H1 (cell line): ENCODE measurements at regions not wholly inside any gene's neighbourhood (a gene's known extent, or its start where the extent isn't known, plus 50 kb on each side); places are given as distances from the start of the nearest gene placed in this dataset.

Experiments used
- CTCF ChIA-PET: fragments of 300-600 bp; sonication (Branson Sonifier 250); formaldehyde crosslinking; loops from one replicate; lab custom pipeline; 2021; ENCODE audit not compliant: partially characterized antibody; lab: Charles Lee
- POLR2A ChIA-PET: fragments of 300-600 bp; sonication (Branson Sonifier 250); formaldehyde crosslinking; loops from one replicate; lab custom pipeline; 2021; ENCODE audit warnings: inconsistent platforms; ENCODE audit not compliant: partially characterized antibody; lab: Charles Lee
- DNase-seq, 2 experiments: peaks; one replicate each; pipeline versions ENCODE4 v3.0.0 to v3.0.0-alpha.2; 2010 to 2022; ENCODE audit warnings: low spot score in 2 of 2, low read depth in 1 of 2, mixed read lengths in 1 of 2
- FAIRE-seq: peaks from 2 replicates; lab custom pipeline; 2011; peaks lifted over from hg19 to GRCh38; lab: Jason Lieb, UNC
- H2AFZ ChIP-seq: 2 replicates; pipeline ENCODE4 v1.8.1; 2012; ENCODE audit warnings: low read length, inconsistent platforms
- H2AK5ac ChIP-seq: 2 replicates; pipeline ENCODE4 v1.6.1; 2013; ENCODE audit warnings: low read depth, low read length
- H2BK120ac ChIP-seq: replicated peaks from 2 replicates; pipeline ENCODE3; 2013; ENCODE audit warnings: low read depth, low read length, inconsistent platforms
- H2BK12ac ChIP-seq: 2 replicates; pipeline ENCODE4 v1.6.1; 2013; ENCODE audit warnings: low read depth, low read length
- H2BK15ac ChIP-seq: 2 replicates; pipeline ENCODE4 v1.6.1; 2013; ENCODE audit warnings: low read length
- H2BK20ac ChIP-seq: 2 replicates; pipeline ENCODE4 v1.6.1; 2013; ENCODE audit warnings: low read length
- H2BK5ac ChIP-seq: 2 replicates; pipeline ENCODE4 v1.6.1; 2013; ENCODE audit warnings: low read depth, low read length
- H3K14ac ChIP-seq: 2 replicates; pipeline ENCODE4 v1.6.1; 2013; ENCODE audit warnings: inconsistent platforms; ENCODE audit not compliant: insufficient read length
- H3K18ac ChIP-seq: 2 replicates; pipeline ENCODE4 v1.6.1; 2013; ENCODE audit warnings: low read length; ENCODE audit errors: extremely low read depth
- H3K23ac ChIP-seq: 2 replicates; pipeline ENCODE4 v1.6.1; 2013; ENCODE audit warnings: inconsistent platforms; ENCODE audit not compliant: insufficient read length
- H3K23me2 ChIP-seq: 2 replicates; pipeline ENCODE4 v1.6.1; 2013; ENCODE audit warnings: low read depth, low read length
- H3K27ac ChIP-seq: 2 replicates; pipeline ENCODE4 v1.6.1; 2011; ENCODE audit warnings: low read depth, low read length, inconsistent platforms
- H3K27me3 ChIP-seq, 4 experiments: replicated peaks in 1 of 4; 1 replicate in 1 of 4; 2 replicates in 3 of 4; pipeline versions ENCODE4 v1.6.1 to v1.8.1; 2011 to 2013; ENCODE audit warnings: low read length in 3 of 4, mild to moderate bottlenecking in 3 of 4, inconsistent platforms in 2 of 4, mixed read lengths in 2 of 4, moderate library complexity in 1 of 4; ENCODE audit not compliant: control insufficient read depth in 3 of 4, insufficient read depth in 3 of 4; ENCODE audit errors: extremely low read depth in 1 of 4
- H3K36me3 ChIP-seq, 4 experiments: 2 replicates each; pipeline versions ENCODE4 v1.6.1 to v1.8.1; 2011 to 2013; ENCODE audit warnings: mild to moderate bottlenecking in 4 of 4, low read length in 3 of 4, moderate library complexity in 2 of 4, control low read depth in 1 of 4, inconsistent platforms in 1 of 4; ENCODE audit not compliant: insufficient read depth in 4 of 4, control insufficient read depth in 2 of 4
- H3K4ac ChIP-seq: replicated peaks from 2 replicates; pipeline ENCODE3; 2013; ENCODE audit warnings: low read length, low read depth, mixed read lengths, inconsistent platforms; ENCODE audit not compliant: insufficient read length
- H3K4me1 ChIP-seq, 4 experiments: replicated peaks in 1 of 4; 1 replicate in 1 of 4; 2 replicates in 3 of 4; pipeline versions ENCODE4 v1.6.1 to v1.8.1; 2011 to 2013; ENCODE audit warnings: low read length in 3 of 4, inconsistent platforms in 2 of 4, mixed read lengths in 1 of 4; ENCODE audit not compliant: insufficient read depth in 4 of 4, control insufficient read depth in 3 of 4
- H3K4me2 ChIP-seq, 2 experiments: 2 replicates each; pipeline versions ENCODE4 v1.6.1 to v1.8.1; 2011 to 2013; ENCODE audit warnings: low read depth in 2 of 2, low read length in 2 of 2, control low read depth in 1 of 2, inconsistent platforms in 1 of 2, mild to moderate bottlenecking in 1 of 2; ENCODE audit not compliant: insufficient read depth in 1 of 2
- H3K4me3 ChIP-seq, 4 experiments: fragments of 200-600, 300-600 bp in 1 of 4; sonication (generic), shearing (Covaris generic), sonication (Bioruptor Twin) in 1 of 4; 2 replicates each; pipeline versions ENCODE4 v1.5.1 to v1.8.1; 2011 to 2016; ENCODE audit warnings: low read length in 4 of 4, low read depth in 3 of 4, control low read depth in 2 of 4, inconsistent platforms in 2 of 4, mild to moderate bottlenecking in 2 of 4, mixed read lengths in 1 of 4, moderate library complexity in 1 of 4; ENCODE audit not compliant: insufficient read depth in 2 of 4; ENCODE audit errors: extremely low read depth in 1 of 4
- H3K56ac ChIP-seq: replicated peaks from 2 replicates; pipeline ENCODE3; 2013; ENCODE audit warnings: low read depth, mild to moderate bottlenecking, mixed read lengths, low read length, inconsistent platforms; ENCODE audit not compliant: insufficient read length
- H3K79me1 ChIP-seq: 2 replicates; pipeline ENCODE4 v1.6.1; 2013; ENCODE audit warnings: low read depth, low read length, control low read depth
- H3K79me2 ChIP-seq, 2 experiments: 2 replicates each; pipeline versions ENCODE4 v1.6.1 to v1.8.1; 2012 to 2013; ENCODE audit warnings: low read length in 2 of 2, mild to moderate bottlenecking in 2 of 2, inconsistent platforms in 1 of 2; ENCODE audit not compliant: insufficient read depth in 2 of 2, control insufficient read depth in 1 of 2
- H3K9ac ChIP-seq, 4 experiments: replicated peaks in 1 of 4; 1 replicate in 1 of 4; 2 replicates in 3 of 4; pipeline versions ENCODE4 v1.6.1 to v1.8.1; 2011 to 2013; ENCODE audit warnings: low read depth in 3 of 4, low read length in 3 of 4, control low read depth in 2 of 4, mild to moderate bottlenecking in 2 of 4, moderate library complexity in 2 of 4, inconsistent platforms in 1 of 4; ENCODE audit errors: extremely low read depth in 1 of 4
- H3K9me3 ChIP-seq, 2 experiments: 2 replicates each; pipeline versions ENCODE4 v1.6.1 to v1.8.1; 2012 to 2013; ENCODE audit warnings: mild to moderate bottlenecking in 2 of 2, moderate library complexity in 2 of 2, control low read depth in 1 of 2, inconsistent platforms in 1 of 2, low read depth in 1 of 2, low read length in 1 of 2, mixed read lengths in 1 of 2; ENCODE audit not compliant: insufficient read depth in 2 of 2
- H4K20me1 ChIP-seq, 2 experiments: replicated peaks in 1 of 2; 2 replicates each; pipeline versions ENCODE3 to v1.8.1; 2011 to 2013; ENCODE audit warnings: inconsistent platforms in 2 of 2, low read length in 2 of 2, mild to moderate bottlenecking in 1 of 2; ENCODE audit not compliant: insufficient read depth in 2 of 2, control insufficient read depth in 1 of 2
- H4K5ac ChIP-seq: 2 replicates; pipeline ENCODE4 v1.6.1; 2013; ENCODE audit warnings: low read length, low read depth, mixed read lengths, inconsistent platforms; ENCODE audit not compliant: insufficient read length
- H4K8ac ChIP-seq: 2 replicates; pipeline ENCODE4 v1.8.0; 2013; ENCODE audit warnings: mild to moderate bottlenecking, moderate library complexity, low read length, inconsistent platforms; ENCODE audit not compliant: insufficient read depth; ENCODE audit errors: extremely low read depth
- H4K91ac ChIP-seq: replicated peaks from 2 replicates; pipeline ENCODE3; 2013; ENCODE audit warnings: low read length, mixed read lengths, inconsistent platforms; ENCODE audit not compliant: insufficient read length
- BCL11A ChIP-seq, 2 experiments: IDR thresholded peaks; one replicate each; pipeline ENCODE4 v1.6.1; 2011; ENCODE audit warnings: low read depth in 2 of 2, low read length in 2 of 2, mild to moderate bottlenecking in 2 of 2
- CTCF ChIP-seq, 3 experiments: IDR thresholded peaks; 1 replicate in 2 of 3; 2 replicates in 1 of 3; pipeline versions ENCODE4 v1.5.1 to v1.6.1; 2011; ENCODE audit warnings: low read length in 3 of 3, mild to moderate bottlenecking in 3 of 3, inconsistent platforms in 2 of 3, low read depth in 1 of 3, moderate library complexity in 1 of 3; ENCODE audit not compliant: insufficient read depth in 1 of 3; ENCODE audit errors: control extremely low read depth in 1 of 3
- EGR1 ChIP-seq: IDR thresholded peaks from 2 replicates; pipeline ENCODE4 v1.6.1; 2011; ENCODE audit warnings: low read depth, low read length, borderline replicate concordance
- JUND ChIP-seq: IDR thresholded peaks from 2 replicates; pipeline ENCODE4 v1.6.1; 2011; ENCODE audit warnings: mild to moderate bottlenecking, improper control_type of control experiment, low read length
- KDM1A ChIP-seq: fragments of 200-600, 300-600 bp; sonication (generic); IDR thresholded peaks from 2 replicates; pipeline ENCODE4 v1.7.1; 2016; ENCODE audit warnings: mild to moderate bottlenecking, low read length, borderline replicate concordance
- KDM4A ChIP-seq: IDR thresholded peaks from one replicate; pipeline ENCODE4 v1.7.1; 2012; ENCODE audit warnings: low read depth, mild to moderate bottlenecking, moderate library complexity, low read length, inconsistent platforms; ENCODE audit not compliant: severe bottlenecking
- SIRT6 ChIP-seq: IDR thresholded peaks from one replicate; pipeline ENCODE4 v1.7.1; 2012; ENCODE audit warnings: low read length, inconsistent platforms
- SP1 ChIP-seq: IDR thresholded peaks from 2 replicates; pipeline ENCODE4 v1.6.1; 2011; ENCODE audit warnings: low read depth, low read length
- SUZ12 ChIP-seq: fragments of 200-600 bp; sonication (generic); IDR thresholded peaks from 2 replicates; pipeline ENCODE4 v1.6.1; 2012; ENCODE audit warnings: mild to moderate bottlenecking, inconsistent platforms, low read length, moderate library complexity, mixed read lengths
- TEAD4 ChIP-seq: IDR thresholded peaks from 2 replicates; pipeline ENCODE4 v1.6.1; 2012; ENCODE audit warnings: low read depth, low read length, inconsistent platforms, mixed read lengths
- WGBS, 2 experiments: shearing (Covaris generic) in 1 of 2; methylation state at CpG; one replicate each; pipeline versions ENCODE4 v1.1.6 to v1.1.7; 2013 to 2015; ENCODE audit warnings: low lambda C conversion rate in 2 of 2, mixed read lengths in 2 of 2, inconsistent platforms in 1 of 2, low coverage in 1 of 2, missing lambda C conversion rate in 1 of 2; ENCODE audit not compliant: insufficient replicate concordance in 2 of 2, insufficient coverage in 1 of 2, insufficient read length in 1 of 2; ENCODE audit errors: extremely low coverage in 1 of 2, missing lambda C conversion rate in 1 of 2; 5-methylcytosine and 5-hydroxymethylcytosine counted together
- TF ChIP-seq, protein P1 (sequence below): IDR thresholded peaks from 2 replicates; pipeline ENCODE4 v1.6.1; 2011; ENCODE audit warnings: low read length, improper control_type of control experiment

DNA sequence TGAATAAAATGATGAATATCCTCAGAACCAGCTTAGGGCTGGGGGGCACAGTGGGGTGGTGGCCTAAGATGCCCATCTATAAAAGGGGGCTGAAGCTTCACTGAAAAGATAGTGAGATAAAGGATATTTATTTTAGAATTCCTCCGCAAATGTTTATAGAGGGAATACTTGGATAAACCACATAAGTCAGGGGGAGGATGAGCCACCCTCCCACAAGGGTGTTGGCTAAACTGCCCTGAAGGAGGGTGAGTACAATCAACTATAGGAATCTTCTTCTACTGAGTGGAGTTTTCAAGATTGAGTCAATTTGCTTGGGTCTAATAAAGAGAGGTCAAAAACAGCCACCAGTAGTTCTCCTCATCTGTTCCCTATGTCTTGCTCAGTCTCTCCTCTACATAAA, 114.5 kb upstream of the TANK start:
- H2BK120ac ChIP-seq, result no peak overlapping the region
- FAIRE-seq (no peak), DNase-seq (no peak)
- H3K4me1 ChIP-seq, result peaks cover 0 to 9% (median 5%) of the 10 kb centered on the region in 4 experiments; a peak in 3 of 7 replicates
- H3K18ac ChIP-seq, result no peak overlapping the region
- H2BK15ac ChIP-seq, result no peak overlapping the region
- H4K8ac ChIP-seq, result no peak overlapping the region
- H3K23me2 ChIP-seq, result no peaks in the 10 kb centered on the region
- 94% methylated on average over 1 of the region's 1 CpG; no CpG with 5 or more reads in 1 of the 2 experiments for WGBS, 2 experiments
- H3K79me1 ChIP-seq, result no peaks in the 10 kb centered on the region
- no peak overlapping the region for H3K27ac ChIP-seq
- ChIA-PET POLR2A (interaction anchor here (1.7 kb wide), 1 partner anchor 9 kb away, joined by 4 read pairs; no protein-coding TSS in a partner anchor), CTCF (interaction anchor here (4.2 kb wide), 1 partner anchor 18 kb away, joined by 19 read pairs; no protein-coding TSS in a partner anchor)
- H3K9me3 ChIP-seq, result no peaks in the 10 kb centered on the region
- H4K20me1 ChIP-seq, result no peaks in the 10 kb centered on the region
- H3K27me3 ChIP-seq, result no peaks in the 10 kb centered on the region
- no peak overlapping the region for H3K23ac ChIP-seq
- no peak overlapping the region for H2AFZ ChIP-seq
- no peak overlapping the region for H4K5ac ChIP-seq
- H2BK12ac ChIP-seq, result no peak overlapping the region
- no peak overlapping the region for H3K56ac ChIP-seq
- no peak overlapping the region for H2BK5ac ChIP-seq
- H3K14ac ChIP-seq, result no peak overlapping the region
- H3K79me2 ChIP-seq, result no peaks in the 10 kb centered on the region
- H3K4me2 ChIP-seq, result no peak overlapping the region
- no peak overlapping the region for H3K4ac ChIP-seq
- H2BK20ac ChIP-seq, result no peak overlapping the region
- H3K9ac ChIP-seq, result no peak overlapping the region
- H2AK5ac ChIP-seq, result no peak overlapping the region
- H3K4me3 ChIP-seq, result no peak overlapping the region
- H3K36me3 ChIP-seq, result no peaks in the 10 kb centered on the region
- H4K91ac ChIP-seq, result no peak overlapping the region
- TF ChIP-seq BCL11A (IDR thresholded peaks at IDR 0.05; ENCODE audit: low read depth in 2 of 2, low read length in 2 of 2), result no peak
- TF ChIP-seq SUZ12, result no peak
- TF ChIP-seq TEAD4, result no peak
- TF ChIP-seq SP1, result no peak
- TF ChIP-seq CTCF (IDR thresholded peaks at IDR 0.05; ENCODE audit: control extremely low read depth in 1 of 3, insufficient read depth in 1 of 3, low read depth in 1 of 3, low read length in 3 of 3), result no peak
- no peak for TF ChIP-seq JUND
- TF ChIP-seq EGR1, result no peak
- TF ChIP-seq KDM4A, result no peak
- TF ChIP-seq SIRT6, result no peak
- TF ChIP-seq, protein P1, sequence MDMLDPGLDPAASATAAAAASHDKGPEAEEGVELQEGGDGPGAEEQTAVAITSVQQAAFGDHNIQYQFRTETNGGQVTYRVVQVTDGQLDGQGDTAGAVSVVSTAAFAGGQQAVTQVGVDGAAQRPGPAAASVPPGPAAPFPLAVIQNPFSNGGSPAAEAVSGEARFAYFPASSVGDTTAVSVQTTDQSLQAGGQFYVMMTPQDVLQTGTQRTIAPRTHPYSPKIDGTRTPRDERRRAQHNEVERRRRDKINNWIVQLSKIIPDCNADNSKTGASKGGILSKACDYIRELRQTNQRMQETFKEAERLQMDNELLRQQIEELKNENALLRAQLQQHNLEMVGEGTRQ, result no peak
- TF ChIP-seq KDM1A, result no peak
